H1 (cell line): ENCODE measurements at regions not wholly inside any gene's neighbourhood (a gene's known extent, or its start where the extent isn't known, plus 50 kb on each side); places are given as distances from the start of the nearest gene placed in this dataset.

Experiments used
- CTCF ChIA-PET: fragments of 300-600 bp; sonication (Branson Sonifier 250); formaldehyde crosslinking; loops from one replicate; lab custom pipeline; 2021; ENCODE audit not compliant: partially characterized antibody; lab: Charles Lee
- POLR2A ChIA-PET: fragments of 300-600 bp; sonication (Branson Sonifier 250); formaldehyde crosslinking; loops from one replicate; lab custom pipeline; 2021; ENCODE audit warnings: inconsistent platforms; ENCODE audit not compliant: partially characterized antibody; lab: Charles Lee
- DNase-seq, 2 experiments: peaks; one replicate each; pipeline versions ENCODE4 v3.0.0 to v3.0.0-alpha.2; 2010 to 2022; ENCODE audit warnings: low spot score in 2 of 2, low read depth in 1 of 2, mixed read lengths in 1 of 2
- FAIRE-seq: peaks from 2 replicates; lab custom pipeline; 2011; peaks lifted over from hg19 to GRCh38; lab: Jason Lieb, UNC
- H2AFZ ChIP-seq: 2 replicates; pipeline ENCODE4 v1.8.1; 2012; ENCODE audit warnings: low read length, inconsistent platforms
- H2AK5ac ChIP-seq: 2 replicates; pipeline ENCODE4 v1.6.1; 2013; ENCODE audit warnings: low read depth, low read length
- H2BK120ac ChIP-seq: replicated peaks from 2 replicates; pipeline ENCODE3; 2013; ENCODE audit warnings: low read depth, low read length, inconsistent platforms
- H2BK12ac ChIP-seq: 2 replicates; pipeline ENCODE4 v1.6.1; 2013; ENCODE audit warnings: low read depth, low read length
- H2BK15ac ChIP-seq: 2 replicates; pipeline ENCODE4 v1.6.1; 2013; ENCODE audit warnings: low read length
- H2BK20ac ChIP-seq: 2 replicates; pipeline ENCODE4 v1.6.1; 2013; ENCODE audit warnings: low read length
- H2BK5ac ChIP-seq: 2 replicates; pipeline ENCODE4 v1.6.1; 2013; ENCODE audit warnings: low read depth, low read length
- H3K14ac ChIP-seq: 2 replicates; pipeline ENCODE4 v1.6.1; 2013; ENCODE audit warnings: inconsistent platforms; ENCODE audit not compliant: insufficient read length
- H3K18ac ChIP-seq: 2 replicates; pipeline ENCODE4 v1.6.1; 2013; ENCODE audit warnings: low read length; ENCODE audit errors: extremely low read depth
- H3K23ac ChIP-seq: 2 replicates; pipeline ENCODE4 v1.6.1; 2013; ENCODE audit warnings: inconsistent platforms; ENCODE audit not compliant: insufficient read length
- H3K23me2 ChIP-seq: 2 replicates; pipeline ENCODE4 v1.6.1; 2013; ENCODE audit warnings: low read depth, low read length
- H3K27ac ChIP-seq: 2 replicates; pipeline ENCODE4 v1.6.1; 2011; ENCODE audit warnings: low read depth, low read length, inconsistent platforms
- H3K27me3 ChIP-seq, 4 experiments: replicated peaks in 1 of 4; 1 replicate in 1 of 4; 2 replicates in 3 of 4; pipeline versions ENCODE4 v1.6.1 to v1.8.1; 2011 to 2013; ENCODE audit warnings: low read length in 3 of 4, mild to moderate bottlenecking in 3 of 4, inconsistent platforms in 2 of 4, mixed read lengths in 2 of 4, moderate library complexity in 1 of 4; ENCODE audit not compliant: control insufficient read depth in 3 of 4, insufficient read depth in 3 of 4; ENCODE audit errors: extremely low read depth in 1 of 4
- H3K36me3 ChIP-seq, 4 experiments: 2 replicates each; pipeline versions ENCODE4 v1.6.1 to v1.8.1; 2011 to 2013; ENCODE audit warnings: mild to moderate bottlenecking in 4 of 4, low read length in 3 of 4, moderate library complexity in 2 of 4, control low read depth in 1 of 4, inconsistent platforms in 1 of 4; ENCODE audit not compliant: insufficient read depth in 4 of 4, control insufficient read depth in 2 of 4
- H3K4ac ChIP-seq: replicated peaks from 2 replicates; pipeline ENCODE3; 2013; ENCODE audit warnings: low read length, low read depth, mixed read lengths, inconsistent platforms; ENCODE audit not compliant: insufficient read length
- H3K4me1 ChIP-seq, 4 experiments: replicated peaks in 1 of 4; 1 replicate in 1 of 4; 2 replicates in 3 of 4; pipeline versions ENCODE4 v1.6.1 to v1.8.1; 2011 to 2013; ENCODE audit warnings: low read length in 3 of 4, inconsistent platforms in 2 of 4, mixed read lengths in 1 of 4; ENCODE audit not compliant: insufficient read depth in 4 of 4, control insufficient read depth in 3 of 4
- H3K4me2 ChIP-seq, 2 experiments: 2 replicates each; pipeline versions ENCODE4 v1.6.1 to v1.8.1; 2011 to 2013; ENCODE audit warnings: low read depth in 2 of 2, low read length in 2 of 2, control low read depth in 1 of 2, inconsistent platforms in 1 of 2, mild to moderate bottlenecking in 1 of 2; ENCODE audit not compliant: insufficient read depth in 1 of 2
- H3K4me3 ChIP-seq, 4 experiments: fragments of 200-600, 300-600 bp in 1 of 4; sonication (generic), shearing (Covaris generic), sonication (Bioruptor Twin) in 1 of 4; 2 replicates each; pipeline versions ENCODE4 v1.5.1 to v1.8.1; 2011 to 2016; ENCODE audit warnings: low read length in 4 of 4, low read depth in 3 of 4, control low read depth in 2 of 4, inconsistent platforms in 2 of 4, mild to moderate bottlenecking in 2 of 4, mixed read lengths in 1 of 4, moderate library complexity in 1 of 4; ENCODE audit not compliant: insufficient read depth in 2 of 4; ENCODE audit errors: extremely low read depth in 1 of 4
- H3K56ac ChIP-seq: replicated peaks from 2 replicates; pipeline ENCODE3; 2013; ENCODE audit warnings: low read depth, mild to moderate bottlenecking, mixed read lengths, low read length, inconsistent platforms; ENCODE audit not compliant: insufficient read length
- H3K79me1 ChIP-seq: 2 replicates; pipeline ENCODE4 v1.6.1; 2013; ENCODE audit warnings: low read depth, low read length, control low read depth
- H3K79me2 ChIP-seq, 2 experiments: 2 replicates each; pipeline versions ENCODE4 v1.6.1 to v1.8.1; 2012 to 2013; ENCODE audit warnings: low read length in 2 of 2, mild to moderate bottlenecking in 2 of 2, inconsistent platforms in 1 of 2; ENCODE audit not compliant: insufficient read depth in 2 of 2, control insufficient read depth in 1 of 2
- H3K9ac ChIP-seq, 4 experiments: replicated peaks in 1 of 4; 1 replicate in 1 of 4; 2 replicates in 3 of 4; pipeline versions ENCODE4 v1.6.1 to v1.8.1; 2011 to 2013; ENCODE audit warnings: low read depth in 3 of 4, low read length in 3 of 4, control low read depth in 2 of 4, mild to moderate bottlenecking in 2 of 4, moderate library complexity in 2 of 4, inconsistent platforms in 1 of 4; ENCODE audit errors: extremely low read depth in 1 of 4
- H3K9me3 ChIP-seq, 2 experiments: 2 replicates each; pipeline versions ENCODE4 v1.6.1 to v1.8.1; 2012 to 2013; ENCODE audit warnings: mild to moderate bottlenecking in 2 of 2, moderate library complexity in 2 of 2, control low read depth in 1 of 2, inconsistent platforms in 1 of 2, low read depth in 1 of 2, low read length in 1 of 2, mixed read lengths in 1 of 2; ENCODE audit not compliant: insufficient read depth in 2 of 2
- H4K20me1 ChIP-seq, 2 experiments: replicated peaks in 1 of 2; 2 replicates each; pipeline versions ENCODE3 to v1.8.1; 2011 to 2013; ENCODE audit warnings: inconsistent platforms in 2 of 2, low read length in 2 of 2, mild to moderate bottlenecking in 1 of 2; ENCODE audit not compliant: insufficient read depth in 2 of 2, control insufficient read depth in 1 of 2
- H4K5ac ChIP-seq: 2 replicates; pipeline ENCODE4 v1.6.1; 2013; ENCODE audit warnings: low read length, low read depth, mixed read lengths, inconsistent platforms; ENCODE audit not compliant: insufficient read length
- H4K8ac ChIP-seq: 2 replicates; pipeline ENCODE4 v1.8.0; 2013; ENCODE audit warnings: mild to moderate bottlenecking, moderate library complexity, low read length, inconsistent platforms; ENCODE audit not compliant: insufficient read depth; ENCODE audit errors: extremely low read depth
- H4K91ac ChIP-seq: replicated peaks from 2 replicates; pipeline ENCODE3; 2013; ENCODE audit warnings: low read length, mixed read lengths, inconsistent platforms; ENCODE audit not compliant: insufficient read length
- BRCA1 ChIP-seq: IDR thresholded peaks from 2 replicates; pipeline ENCODE4 v1.6.1; 2012; ENCODE audit warnings: low read depth, low read length, improper control_type of control experiment
- JUN ChIP-seq: IDR thresholded peaks from 2 replicates; pipeline ENCODE4 v1.6.1; 2011; ENCODE audit warnings: low read depth, mild to moderate bottlenecking, improper control_type of control experiment, low read length
- MAX ChIP-seq: IDR thresholded peaks from 2 replicates; pipeline ENCODE4 v1.6.1; 2012; ENCODE audit warnings: inconsistent platforms
- POLR2A ChIP-seq, 2 experiments: IDR thresholded peaks; 1 replicate in 1 of 2; 2 replicates in 1 of 2; pipeline ENCODE4 v1.6.1; 2011; ENCODE audit warnings: low read depth in 2 of 2, low read length in 2 of 2, mild to moderate bottlenecking in 2 of 2; ENCODE audit errors: control extremely low read depth in 1 of 2
- RNF2 ChIP-seq: fragments of 200-900, 300-1000 bp; sonication (generic); IDR thresholded peaks from 2 replicates; pipeline ENCODE4 v1.7.1; 2016; ENCODE audit warnings: borderline replicate concordance, low read depth, mild to moderate bottlenecking, antibody characterized with exemption, low read length; ENCODE audit not compliant: poor library complexity, severe bottlenecking; ENCODE audit errors: missing control alignments
- SP2 ChIP-seq: IDR thresholded peaks from 2 replicates; pipeline ENCODE4 v1.6.1; 2012; ENCODE audit warnings: mild to moderate bottlenecking, low read length, inconsistent platforms
- USF2 ChIP-seq: IDR thresholded peaks from 2 replicates; pipeline ENCODE4 v1.6.1; 2011; ENCODE audit warnings: low read length, improper control_type of control experiment
- WGBS, 2 experiments: shearing (Covaris generic) in 1 of 2; methylation state at CpG; one replicate each; pipeline versions ENCODE4 v1.1.6 to v1.1.7; 2013 to 2015; ENCODE audit warnings: low lambda C conversion rate in 2 of 2, mixed read lengths in 2 of 2, inconsistent platforms in 1 of 2, low coverage in 1 of 2, missing lambda C conversion rate in 1 of 2; ENCODE audit not compliant: insufficient replicate concordance in 2 of 2, insufficient coverage in 1 of 2, insufficient read length in 1 of 2; ENCODE audit errors: extremely low coverage in 1 of 2, missing lambda C conversion rate in 1 of 2; 5-methylcytosine and 5-hydroxymethylcytosine counted together

GRCh38 chr1:187794561-187794960 is 965.8 kb downstream of the PLA2G4A start:
- Histone ChIP-seq H3K27ac (no peak overlapping the region), H3K23ac (no peak overlapping the region), H3K23me2 (no peaks in the 10 kb centered on the region), H3K9me3 (no peaks in the 10 kb centered on the region), H3K4me3 (no peak overlapping the region), H2BK12ac (no peak overlapping the region), H3K4ac (no peak overlapping the region), H4K91ac (no peak overlapping the region), H2AK5ac (no peak overlapping the region), H4K5ac (no peak overlapping the region), H3K9ac (no peak overlapping the region), H2AFZ (no peak overlapping the region), H3K79me2 (no peaks in the 10 kb centered on the region), H3K36me3 (no peaks in the 10 kb centered on the region), H3K18ac (no peak overlapping the region), H2BK15ac (no peak overlapping the region), H2BK5ac (no peak overlapping the region), H3K14ac (no peak overlapping the region), H3K27me3 (no peaks in the 10 kb centered on the region), H3K56ac (no peak overlapping the region), H3K4me2 (no peak overlapping the region), H2BK20ac (no peak overlapping the region), H3K4me1 (peaks cover 0 to 3% (median 0%) of the 10 kb centered on the region in 4 experiments; a peak in 1 of 7 replicates), H4K8ac (no peak overlapping the region), H4K20me1 (no peaks in the 10 kb centered on the region), H3K79me1 (no peaks in the 10 kb centered on the region), H2BK120ac (no peak overlapping the region)
- DNase-seq (no peak), FAIRE-seq (no peak)
- TF ChIP-seq USF2 = no peak
- no peak for TF ChIP-seq MAX
- no peak for TF ChIP-seq BRCA1
- no peak for TF ChIP-seq RNF2
- no peak for TF ChIP-seq SP2
- no peak for TF ChIP-seq POLR2A (IDR thresholded peaks at IDR 0.05; ENCODE audit: control extremely low read depth in 1 of 2, low read depth in 2 of 2, low read length in 2 of 2)
- TF ChIP-seq JUN = no peak
- ChIA-PET POLR2A (no interaction called here), CTCF (no interaction called here)
- 83% methylated on average over 2 of the region's 2 CpGs; no CpG with 5 or more reads in 1 of the 2 experiments for WGBS, 2 experiments
